G401.6 (cell line): ENCODE measurements at regions not wholly inside any gene's neighbourhood (a gene's known extent, or its start where the extent isn't known, plus 50 kb on each side); places are given as distances from the start of the nearest gene placed in this dataset.
"Not testable (repeated sequence)": the region's sequence is repeated elsewhere in the genome, so short reads cannot be mapped to it uniquely, and the experiment has no call there.

Experiments used
- FAIRE-seq: peaks from 2 replicates; lab custom pipeline; 2012; peaks lifted over from hg19 to GRCh38; lab: Jason Lieb, UNC

DNA sequence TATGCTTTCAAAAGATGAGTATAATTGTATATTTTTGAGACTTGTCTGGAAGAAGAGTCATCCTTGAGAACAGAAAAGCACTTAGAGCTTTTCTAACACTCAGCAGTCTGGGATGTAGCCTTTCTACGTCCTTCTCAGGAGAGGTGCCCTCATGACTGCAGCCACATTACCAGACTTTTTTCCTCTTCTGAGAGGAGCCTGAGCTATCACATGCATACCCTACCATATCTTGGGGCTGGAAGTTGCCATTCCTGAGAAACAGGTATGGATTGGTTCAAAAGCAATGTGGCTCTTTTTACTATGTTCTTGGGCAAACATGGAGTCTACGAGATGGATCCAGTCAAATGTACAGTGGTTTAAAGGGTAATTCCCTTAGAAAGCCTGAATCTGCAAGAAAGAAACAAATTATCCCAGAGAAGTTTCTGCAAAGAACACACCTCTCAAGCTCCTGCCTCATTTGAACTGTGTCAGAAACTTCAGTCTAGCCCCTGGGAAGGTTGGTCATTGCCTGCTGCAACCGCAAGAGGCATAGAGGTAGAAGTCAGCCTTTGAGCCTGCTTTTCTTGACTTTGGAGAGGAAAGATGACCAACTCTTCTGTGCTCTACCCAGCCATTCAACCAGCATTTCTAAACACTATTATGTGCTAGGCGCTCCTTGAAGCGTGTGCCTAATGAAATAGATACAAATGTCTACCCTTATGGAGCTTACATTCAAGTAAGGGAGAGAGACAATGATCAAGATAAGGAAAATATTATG, 401.9 kb upstream of the ACTBL2 start:
- FAIRE-seq = no peak

DNA sequence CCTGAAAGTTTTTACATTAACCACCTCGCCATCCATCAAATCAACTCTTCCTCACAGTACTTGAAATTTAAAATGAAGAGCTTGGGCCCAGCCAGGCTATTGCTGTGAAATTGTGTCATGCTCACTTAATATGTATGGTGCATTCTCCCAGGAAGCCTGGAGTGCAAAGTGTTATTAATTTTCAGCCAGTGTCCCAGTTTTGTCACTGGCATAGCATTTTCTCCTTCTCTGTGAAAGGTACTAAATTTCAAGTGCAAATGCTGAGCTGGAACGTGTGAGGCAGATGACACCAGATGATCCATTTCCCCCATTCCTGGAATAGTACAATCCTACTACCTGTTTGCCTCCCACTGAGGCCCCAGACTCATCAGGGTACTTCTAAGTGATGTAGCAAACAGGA, 397.6 kb upstream of the ACTBL2 start:
- FAIRE-seq = no peak

GRCh38 chr5:57878301-57878722, 395.7 kb upstream of the ACTBL2 start:
- FAIRE-seq = no peak

DNA sequence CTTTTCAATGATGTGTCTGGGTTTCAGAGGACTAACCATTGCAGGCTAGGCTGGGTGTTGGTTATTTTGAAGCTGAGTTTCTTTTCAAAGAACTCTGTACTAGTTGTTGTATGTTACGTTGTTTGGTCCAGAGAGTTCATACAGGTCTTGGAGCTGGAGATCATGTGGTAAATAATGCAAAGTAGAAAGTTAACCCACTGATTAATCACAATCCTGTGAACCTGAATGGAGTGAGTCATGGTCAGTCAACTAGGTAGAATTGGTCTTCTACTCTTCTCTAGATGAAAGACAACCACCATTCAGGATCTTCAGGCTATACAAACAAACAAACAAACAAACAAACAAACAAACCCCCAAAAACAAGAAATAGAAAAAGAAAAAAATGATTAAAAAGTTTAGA, 388.9 kb upstream of the ACTBL2 start:
- no peak for FAIRE-seq

- not testable (repeated sequence) for FAIRE-seq
Observed at GRCh38 chr5:57870267-57870666, 387.7 kb upstream of the ACTBL2 start.

GRCh38 chr5:57863661-57864060, 381.1 kb upstream of the ACTBL2 start:
- no peak for FAIRE-seq

DNA sequence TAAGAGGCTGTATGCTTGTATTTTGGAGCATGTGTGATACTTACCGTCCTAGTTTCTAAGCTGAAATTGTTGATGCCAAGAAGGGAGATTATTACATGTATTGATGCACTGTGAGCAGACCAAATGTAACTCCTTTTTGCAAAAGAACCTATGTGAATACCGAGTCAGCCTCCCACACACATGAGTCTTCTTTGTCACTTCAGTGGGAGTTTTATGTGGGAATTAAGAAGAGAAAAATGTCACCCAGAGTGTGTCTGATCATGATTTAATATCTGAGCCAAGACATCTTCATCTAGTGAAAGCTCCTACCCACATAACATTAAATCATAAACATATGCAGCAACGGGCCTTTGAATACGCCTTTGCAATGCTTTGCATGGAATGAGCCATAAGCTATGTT, 380.3 kb upstream of the ACTBL2 start:
- FAIRE-seq = no peak

- FAIRE-seq = no peak
Observed at GRCh38 chr5:57862471-57862911, 379.9 kb upstream of the ACTBL2 start.

GRCh38 chr5:57859626-57860025, 377.0 kb upstream of the ACTBL2 start:
- no peak for FAIRE-seq

- no peak for FAIRE-seq
Observed at GRCh38 chr5:57858905-57859304, 376.3 kb upstream of the ACTBL2 start.

DNA sequence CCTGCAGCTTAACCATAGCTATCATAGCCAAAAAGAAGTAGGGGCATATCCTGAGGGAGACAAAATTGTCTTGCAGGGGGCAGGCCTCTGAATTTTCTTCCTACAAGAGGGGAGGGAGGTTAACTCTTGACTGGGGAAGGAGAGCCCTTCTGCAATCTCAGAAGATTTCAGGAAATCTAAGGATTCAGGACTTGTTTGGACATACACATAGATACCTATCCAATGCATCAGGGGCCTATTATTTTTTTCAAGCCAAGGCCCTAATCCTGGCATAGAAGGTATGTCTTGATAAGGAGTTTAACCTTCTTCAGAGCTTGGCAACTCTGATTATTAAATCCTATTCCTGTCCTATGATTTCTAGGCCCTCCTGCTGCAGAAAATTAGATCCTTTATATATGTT, 375.1 kb upstream of the ACTBL2 start:
- FAIRE-seq = no peak

DNA sequence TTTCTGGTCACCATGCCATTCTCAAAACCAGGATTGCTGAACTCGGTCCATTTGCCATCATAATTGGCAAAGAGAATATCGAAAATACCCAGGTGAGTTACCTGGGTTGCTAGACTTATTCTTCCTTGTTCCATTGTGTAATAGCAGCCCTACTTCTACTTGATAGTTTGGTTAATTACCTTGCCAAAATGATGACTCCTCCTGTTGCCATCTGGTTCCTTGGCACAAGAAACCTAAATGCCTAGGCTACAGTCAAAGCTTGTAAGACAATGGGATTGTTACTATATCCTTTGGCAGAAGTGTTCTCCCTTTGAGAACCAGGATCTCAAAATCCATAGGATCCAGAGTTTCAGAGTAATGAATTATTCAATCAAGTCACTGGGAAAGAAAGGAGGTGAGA, 373.2 kb upstream of the ACTBL2 start:
- FAIRE-seq = no peak

DNA sequence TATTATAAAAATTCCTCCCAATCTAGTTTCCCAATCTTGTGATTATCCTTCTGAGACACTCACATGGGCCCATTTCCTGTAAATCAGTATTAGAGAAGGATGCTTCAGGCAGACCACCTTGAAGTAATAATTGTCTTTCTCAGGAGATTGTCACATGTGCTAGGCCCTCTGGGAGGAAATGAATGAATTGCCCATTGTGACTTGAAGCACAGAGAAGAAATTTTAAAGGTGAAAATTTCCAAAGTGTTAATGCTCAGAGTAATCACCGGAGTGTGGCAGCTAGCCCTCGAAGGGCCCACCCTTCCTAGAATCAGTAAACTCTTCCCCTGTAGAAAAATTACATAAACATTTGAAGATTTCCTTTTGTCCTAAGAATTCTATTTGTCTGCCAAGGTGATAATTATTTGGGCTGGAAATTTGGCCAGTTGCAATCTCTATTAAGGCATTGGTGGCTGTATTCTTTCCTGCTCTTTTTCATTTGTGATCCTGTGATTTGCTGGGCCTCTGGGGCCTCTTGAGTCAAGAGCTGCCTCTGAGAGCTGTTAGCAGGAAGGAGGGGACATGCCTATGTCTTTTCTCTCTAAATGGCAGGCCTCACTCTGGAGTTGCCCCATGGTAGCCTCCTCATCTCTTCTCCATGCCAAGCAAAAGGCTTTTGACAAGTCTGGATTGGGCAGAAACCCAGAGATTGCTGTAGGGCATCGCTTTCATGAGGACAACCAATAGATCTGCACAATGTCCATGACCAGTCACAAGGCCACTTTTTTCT, 371.5 kb upstream of the ACTBL2 start:
- FAIRE-seq = no peak

GRCh38 chr5:57850109-57850508, 367.5 kb upstream of the ACTBL2 start:
- no peak for FAIRE-seq

DNA sequence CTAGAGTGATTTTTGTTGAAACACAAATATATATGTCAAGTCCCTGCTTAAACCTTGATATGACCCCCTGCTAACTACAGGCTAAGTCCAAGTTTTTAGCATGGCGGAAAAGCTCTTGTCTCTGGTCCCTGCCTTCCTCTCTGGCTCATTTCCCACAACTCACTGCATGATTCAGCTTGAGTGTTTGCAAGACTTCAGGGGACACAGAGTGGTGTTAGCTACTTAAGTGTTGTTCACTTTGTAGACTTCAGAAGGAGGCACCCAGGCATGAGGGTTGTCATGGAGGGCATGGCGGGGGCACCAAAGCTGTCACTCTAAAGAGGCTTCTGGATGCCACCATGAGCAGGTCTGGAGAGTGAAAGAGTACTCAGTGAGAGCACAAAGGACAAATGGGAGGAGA, 362.4 kb upstream of the ACTBL2 start:
- FAIRE-seq = no peak

DNA sequence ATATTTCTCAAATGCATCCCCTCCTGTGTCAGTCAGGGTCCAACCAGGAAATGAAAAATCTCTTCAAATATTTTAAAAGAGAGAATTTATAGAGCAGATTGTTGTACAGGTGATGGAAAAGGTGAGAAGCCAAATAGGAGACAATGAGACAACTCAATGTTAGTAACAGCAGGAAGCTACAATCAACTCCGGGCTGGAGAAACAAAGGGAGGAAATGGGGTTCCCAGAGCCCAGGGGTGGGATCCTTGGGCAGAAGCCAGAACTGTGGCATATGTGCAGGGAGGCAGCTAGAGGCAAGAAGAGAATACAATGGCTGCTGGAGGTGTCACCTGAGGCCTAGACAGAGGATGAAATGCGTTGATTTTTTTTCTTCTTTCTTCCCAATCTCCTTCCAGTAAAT, 361.8 kb upstream of the ACTBL2 start:
- FAIRE-seq = no peak

DNA sequence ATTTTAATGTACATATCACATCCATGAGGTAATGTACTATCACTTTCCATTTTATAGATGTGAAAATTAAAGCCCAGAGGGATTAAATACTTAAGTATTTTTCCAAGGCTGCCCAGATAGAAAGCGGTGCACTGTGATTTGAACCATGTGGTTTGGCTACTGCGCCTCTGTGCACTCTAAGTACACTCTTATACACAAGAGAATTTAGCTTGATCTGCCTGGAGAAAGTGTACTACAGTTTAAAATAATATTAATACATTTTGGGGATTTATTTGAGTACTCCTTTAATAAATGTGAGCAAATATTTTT, 360.4 kb upstream of the ACTBL2 start:
- FAIRE-seq = no peak

DNA sequence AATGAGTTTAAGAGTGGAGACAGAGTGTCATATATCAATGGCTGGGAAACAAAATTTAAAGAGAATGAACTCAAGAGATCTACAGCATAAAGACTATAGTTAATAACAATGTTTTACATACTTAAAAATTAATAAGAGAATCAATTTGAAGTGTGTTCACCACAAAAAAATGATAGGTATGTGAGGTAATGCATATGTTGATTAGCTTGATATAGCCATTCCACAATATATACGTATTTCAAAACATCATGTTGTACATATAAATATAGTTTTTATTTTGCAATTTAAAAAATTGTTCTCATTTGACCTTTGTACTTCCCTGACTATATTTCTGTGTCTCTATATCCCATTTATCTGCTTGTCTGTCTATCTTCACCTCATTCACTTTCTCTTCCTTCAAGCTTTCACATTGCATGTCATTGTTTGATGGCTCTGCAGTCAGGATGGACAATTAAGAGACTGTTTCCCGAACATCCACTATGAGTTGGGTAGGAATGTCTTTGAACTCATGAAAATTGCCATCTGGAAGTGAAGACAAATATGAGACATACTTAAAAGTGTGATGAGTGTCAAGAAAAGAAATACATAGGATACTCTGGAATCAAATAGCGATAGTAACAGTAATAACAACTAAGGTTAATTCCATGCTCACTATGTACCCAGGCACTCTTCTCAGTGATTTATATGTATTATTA, 359.9 kb upstream of the ACTBL2 start:
- no peak for FAIRE-seq

DNA sequence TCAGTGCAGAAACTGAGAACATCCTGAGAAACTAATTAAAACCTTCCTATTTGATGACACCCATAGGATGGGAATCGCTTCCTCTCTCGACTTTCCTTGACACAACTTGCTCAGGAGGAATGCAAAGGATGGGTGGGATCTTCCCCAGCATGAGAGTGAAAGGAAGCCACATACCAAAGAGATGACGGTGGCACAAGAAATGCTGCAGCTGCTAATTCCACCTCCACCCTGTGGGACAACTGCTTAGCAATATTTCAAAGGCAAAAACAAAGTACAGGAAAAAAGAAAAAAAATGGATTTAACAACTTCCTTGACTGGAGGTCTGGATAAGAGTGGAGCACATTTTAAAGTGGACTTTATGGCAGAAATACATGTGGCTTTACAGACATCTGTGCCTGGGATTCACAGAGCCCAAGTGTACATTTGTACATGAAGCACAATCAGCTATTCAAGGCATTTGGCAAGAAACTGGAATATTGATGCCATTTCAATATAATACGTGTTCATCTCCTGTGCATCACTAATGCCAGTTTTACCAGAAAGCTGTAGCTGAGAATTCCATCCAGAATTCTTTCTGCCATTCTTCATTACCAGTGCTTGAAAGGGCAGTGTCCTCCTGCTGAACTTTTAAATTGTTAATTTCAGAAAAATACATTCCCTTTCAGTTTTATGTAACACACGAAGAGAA, 359.2 kb upstream of the ACTBL2 start:
- no peak for FAIRE-seq

- FAIRE-seq = no peak
Observed at GRCh38 chr5:57839437-57840079, 356.9 kb upstream of the ACTBL2 start.

- no peak for FAIRE-seq
Observed at GRCh38 chr5:57839025-57839424, 356.4 kb upstream of the ACTBL2 start.

DNA sequence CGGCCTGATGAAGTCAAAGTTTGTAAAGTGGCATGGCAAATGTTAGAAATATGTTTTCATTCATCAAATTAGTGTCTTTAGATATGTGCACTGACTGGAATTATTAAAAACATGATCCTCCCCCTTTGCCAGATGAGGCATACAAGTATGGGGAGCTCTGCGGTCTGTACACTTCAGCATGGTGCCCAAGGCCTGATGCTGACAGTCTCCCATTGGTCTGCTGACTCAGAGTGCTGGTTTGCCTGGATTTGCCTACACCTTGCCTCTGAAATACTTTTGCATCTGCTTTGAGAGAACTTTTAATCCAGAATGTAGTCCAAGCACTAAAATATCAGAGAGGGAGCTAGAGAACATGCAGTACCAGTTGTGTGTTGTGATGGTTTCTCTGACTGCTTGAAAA, 354.3 kb upstream of the ACTBL2 start:
- no peak for FAIRE-seq
